ES-I3 (cell line): ENCODE measurements at regions not wholly inside any gene's neighbourhood (a gene's known extent, or its start where the extent isn't known, plus 50 kb on each side); places are given as distances from the start of the nearest gene placed in this dataset.
"Not testable (repeated sequence)": the region's sequence is repeated elsewhere in the genome, so short reads cannot be mapped to it uniquely, and the experiment has no call there.

Experiments
- H3K36me3 ChIP-seq: 2 replicates; pipeline ENCODE4 v1.6.1; 2013; ENCODE audit warnings: mild to moderate bottlenecking, low read length, control low read depth, moderate library complexity; ENCODE audit not compliant: insufficient read depth
- H3K4me1 ChIP-seq: 2 replicates; pipeline ENCODE4 v1.6.1; 2013; ENCODE audit warnings: mild to moderate bottlenecking, control low read depth, low read length; ENCODE audit not compliant: insufficient read depth
- H3K9ac ChIP-seq: 2 replicates; pipeline ENCODE4 v1.6.1; 2013; ENCODE audit warnings: low read depth, mild to moderate bottlenecking, low read length, moderate library complexity
- H3K9me3 ChIP-seq: 2 replicates; pipeline ENCODE4 v1.6.1; 2013; ENCODE audit warnings: mild to moderate bottlenecking, low read length, moderate library complexity; ENCODE audit not compliant: control insufficient read depth, insufficient read depth

DNA sequence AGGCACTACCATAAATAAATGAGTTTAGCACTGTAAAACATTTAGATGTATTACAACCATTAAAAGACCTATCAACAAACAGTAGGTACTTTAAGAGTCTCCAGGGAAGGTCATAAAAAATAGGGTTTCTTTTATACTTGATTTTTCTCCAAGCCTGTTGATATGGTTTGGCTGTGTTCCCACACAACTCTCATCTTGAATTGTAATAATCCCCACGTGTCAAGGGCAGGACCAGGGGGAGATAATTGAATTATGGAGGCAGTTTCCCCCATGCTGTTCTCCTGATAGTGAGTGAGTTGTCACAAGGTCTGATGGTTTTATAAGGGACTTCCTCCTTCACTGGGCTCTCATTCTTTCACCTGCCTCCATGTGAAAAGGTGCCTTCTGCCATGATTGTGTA is 468.9 kb upstream of the UBE2E2 start:
- Histone ChIP-seq H3K36me3 (no peaks in the 10 kb centered on the region), H3K9ac (no peak overlapping the region), H3K4me1 (no peaks in the 10 kb centered on the region)

DNA sequence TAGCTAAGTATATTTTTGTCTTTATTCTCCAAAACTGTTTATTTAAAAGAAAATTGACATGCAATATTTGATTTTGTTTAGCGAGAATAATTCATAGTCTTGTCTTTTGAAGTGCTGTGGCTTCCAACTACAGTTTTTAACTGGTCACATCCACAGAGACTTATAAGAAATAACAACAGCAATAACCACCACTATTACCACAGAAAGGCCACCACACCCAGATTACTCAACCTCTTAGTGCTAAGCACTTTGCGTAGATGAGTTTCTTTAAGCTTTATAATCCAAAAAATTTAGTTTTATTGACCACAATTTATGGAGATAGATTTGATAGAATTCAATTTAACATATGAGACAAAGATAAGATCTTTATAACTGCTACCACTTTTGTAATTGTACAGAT is 468.4 kb upstream of the UBE2E2 start:
- H3K9ac ChIP-seq, result no peak overlapping the region
- H3K4me1 ChIP-seq, result no peaks in the 10 kb centered on the region
- no peaks in the 10 kb centered on the region for H3K9me3 ChIP-seq
- H3K36me3 ChIP-seq, result no peaks in the 10 kb centered on the region

More for the DNA sequence above, 468.9 kb upstream of the UBE2E2 start:
- H3K9me3 ChIP-seq, result no peaks in the 10 kb centered on the region

DNA sequence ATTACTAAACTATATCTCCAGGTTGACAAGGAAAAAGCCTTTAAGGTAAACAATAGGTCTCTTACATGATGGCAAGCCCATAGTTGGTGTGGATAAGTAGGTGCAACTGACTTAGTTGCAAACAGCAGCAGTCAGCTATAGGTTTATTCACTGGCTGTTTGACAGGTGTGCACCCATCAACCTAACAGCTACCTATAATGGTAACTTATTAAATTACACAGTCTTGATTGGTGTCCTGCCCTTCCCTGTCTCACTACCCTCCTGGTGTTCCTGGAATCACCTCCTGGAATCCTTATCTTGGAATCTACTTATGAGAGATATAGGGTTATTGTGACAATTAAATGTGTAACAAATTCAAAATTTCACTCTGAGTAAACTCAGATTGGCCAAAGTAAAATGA is 467.8 kb upstream of the UBE2E2 start:
- Histone ChIP-seq H3K4me1 (no peaks in the 10 kb centered on the region), H3K9me3 (no peaks in the 10 kb centered on the region), H3K36me3 (no peaks in the 10 kb centered on the region), H3K9ac (no peak overlapping the region)

DNA sequence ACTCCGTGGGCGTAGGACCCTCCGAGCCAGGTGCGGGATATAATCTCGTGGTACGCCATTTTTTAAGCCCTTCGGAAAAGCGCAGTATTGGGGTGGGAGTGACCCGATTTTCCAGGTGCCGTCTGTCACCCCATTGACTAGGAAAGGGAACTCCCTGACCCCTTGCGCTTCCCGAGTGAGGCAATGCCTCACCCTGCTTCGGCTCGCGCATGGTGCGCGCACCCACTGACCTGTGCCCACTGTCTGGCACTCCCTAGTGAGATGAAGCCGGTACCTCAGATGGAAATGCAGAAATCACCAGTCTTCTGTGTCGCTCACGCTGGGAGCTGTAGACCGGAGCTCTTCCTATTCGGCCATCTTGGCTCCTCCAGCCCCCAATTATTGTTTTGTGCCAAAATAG is 459.7 kb upstream of the UBE2E2 start:
- not testable (repeated sequence) for H3K9me3 ChIP-seq, H3K4me1 ChIP-seq
- H3K9ac ChIP-seq, result peak overlapping the region; percentile 44

DNA sequence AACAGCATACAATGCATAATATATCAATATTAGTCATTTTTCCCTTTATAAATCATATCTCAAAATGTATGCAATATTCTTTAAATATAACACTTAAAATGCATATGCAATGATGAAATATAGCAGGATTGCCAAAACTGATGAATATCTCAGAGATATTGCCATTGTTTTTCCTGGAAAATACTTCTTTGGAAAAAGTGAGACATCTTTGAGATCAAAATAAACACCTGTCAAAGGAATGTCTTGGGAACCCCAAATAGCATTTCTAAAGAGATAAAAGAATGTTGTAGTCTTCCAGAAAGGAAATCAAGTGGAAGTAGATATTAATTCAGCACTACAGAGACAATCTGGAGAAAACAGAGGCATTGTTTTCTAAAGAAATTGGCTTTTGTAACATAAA is 457.8 kb upstream of the UBE2E2 start:
- Histone ChIP-seq H3K9ac (no peak overlapping the region), H3K4me1 (no peaks in the 10 kb centered on the region), H3K36me3 (no peaks in the 10 kb centered on the region)

More for the DNA sequence above, 459.7 kb upstream of the UBE2E2 start:
- H3K36me3 ChIP-seq, result not testable (repeated sequence)

DNA sequence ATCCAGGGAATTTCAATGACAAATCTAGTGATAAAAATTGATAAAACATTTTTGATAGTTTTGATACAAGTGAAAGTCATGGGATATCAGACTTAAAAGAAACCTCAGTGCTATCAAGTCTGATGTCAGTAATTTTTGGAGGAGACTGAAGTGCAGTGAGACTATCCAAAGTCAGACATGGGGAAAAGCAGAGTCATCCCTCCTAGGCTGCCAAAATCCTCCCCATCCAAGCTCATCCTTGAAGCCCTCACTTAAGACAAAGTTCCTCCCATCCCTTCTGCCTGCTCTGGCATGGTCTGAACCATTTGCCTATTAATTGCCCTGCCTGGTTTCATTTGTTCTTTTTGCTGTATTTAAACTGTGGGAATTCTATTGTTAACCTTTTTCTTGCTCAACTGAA is 456.9 kb upstream of the UBE2E2 start:
- H3K9me3 ChIP-seq, result no peaks in the 10 kb centered on the region
- H3K9ac ChIP-seq, result no peak overlapping the region
- no peaks in the 10 kb centered on the region for H3K36me3 ChIP-seq
- no peaks in the 10 kb centered on the region for H3K4me1 ChIP-seq

More for the DNA sequence above, 457.8 kb upstream of the UBE2E2 start:
- no peaks in the 10 kb centered on the region for H3K9me3 ChIP-seq

DNA sequence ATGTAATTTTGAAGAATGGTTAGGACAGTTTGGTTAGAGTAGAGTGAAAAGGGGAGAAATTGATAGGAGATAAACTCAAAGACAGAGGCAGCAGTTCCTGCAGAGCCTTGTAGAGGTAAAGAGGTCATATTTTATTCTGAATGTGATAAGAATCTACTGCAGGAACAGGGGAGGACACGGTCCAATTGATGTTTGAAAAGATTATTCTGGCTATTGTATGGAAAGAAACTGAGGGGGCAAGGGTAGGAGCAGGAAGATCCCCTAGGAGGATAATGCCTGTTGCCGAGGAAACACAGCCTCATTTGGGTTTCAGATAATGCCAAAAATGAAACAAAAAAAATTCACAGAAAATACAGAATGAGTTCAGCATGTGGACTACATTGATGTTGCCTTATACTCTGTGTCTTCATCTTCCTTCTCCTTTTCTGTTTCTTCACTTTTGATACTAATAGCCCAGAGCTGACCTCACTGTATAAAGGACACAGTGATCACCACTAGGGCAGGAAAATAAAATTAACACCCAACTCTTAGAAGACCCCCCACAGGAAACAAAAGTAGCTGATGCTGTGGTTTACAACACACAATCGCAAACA is 454.6 kb upstream of the UBE2E2 start:
- no peaks in the 10 kb centered on the region for H3K9me3 ChIP-seq
- H3K9ac ChIP-seq, result no peak overlapping the region
- no peaks in the 10 kb centered on the region for H3K4me1 ChIP-seq
- H3K36me3 ChIP-seq, result no peaks in the 10 kb centered on the region

DNA sequence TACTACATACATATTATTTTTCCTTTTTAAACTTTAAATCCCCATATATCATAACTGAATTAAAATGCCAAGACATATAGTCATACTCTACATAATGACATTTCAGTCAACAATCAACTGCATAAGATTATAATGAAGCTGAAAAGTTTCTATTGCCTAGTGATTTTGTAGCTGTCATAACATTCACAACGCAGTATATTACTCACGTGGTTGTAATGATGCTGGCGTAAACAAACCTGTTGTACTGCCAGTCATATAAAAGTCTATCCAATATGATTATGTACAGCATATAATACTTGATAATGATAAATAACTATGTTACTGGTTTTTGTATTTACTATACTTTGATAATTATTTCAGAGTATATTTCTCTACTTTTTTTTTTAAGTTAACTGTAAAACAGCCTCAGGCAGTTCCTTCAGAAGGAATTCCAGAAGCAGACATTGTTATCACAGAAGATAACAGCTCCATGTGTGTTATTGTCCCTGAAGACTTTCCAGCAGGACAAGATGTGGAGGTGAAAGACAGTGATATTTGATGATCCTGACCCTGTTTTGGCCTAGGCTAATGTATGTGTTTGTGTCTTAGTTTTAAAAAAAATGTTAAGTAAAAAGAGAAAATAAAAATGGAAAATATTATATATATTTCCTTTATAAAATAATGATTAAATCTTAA is 443.4 kb upstream of the UBE2E2 start:
- H3K9ac ChIP-seq, result no peak overlapping the region
- no peaks in the 10 kb centered on the region for H3K4me1 ChIP-seq
- H3K36me3 ChIP-seq, result no peaks in the 10 kb centered on the region
- H3K9me3 ChIP-seq, result no peaks in the 10 kb centered on the region

DNA sequence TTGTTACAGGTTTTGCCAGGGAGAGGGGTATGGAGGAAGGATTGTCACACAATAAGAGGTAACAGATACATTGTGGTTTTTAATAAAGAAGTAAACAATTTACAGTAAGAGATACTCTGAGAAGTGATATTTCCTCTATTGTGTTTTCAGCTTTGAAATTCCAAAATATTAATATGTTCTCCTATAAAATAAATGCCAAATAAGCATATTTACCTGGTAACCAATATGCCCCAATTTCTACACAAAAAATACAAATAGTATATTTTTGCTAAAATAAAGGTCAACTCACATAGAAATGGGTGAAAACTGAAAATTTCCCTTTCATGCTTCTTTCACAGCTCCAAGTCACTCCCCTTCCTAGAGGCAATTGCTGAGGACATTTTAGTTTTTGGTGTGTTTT is 437.4 kb upstream of the UBE2E2 start:
- no peaks in the 10 kb centered on the region for H3K4me1 ChIP-seq
- no peaks in the 10 kb centered on the region for H3K9me3 ChIP-seq
- H3K36me3 ChIP-seq, result no peaks in the 10 kb centered on the region
- H3K9ac ChIP-seq, result no peak overlapping the region

DNA sequence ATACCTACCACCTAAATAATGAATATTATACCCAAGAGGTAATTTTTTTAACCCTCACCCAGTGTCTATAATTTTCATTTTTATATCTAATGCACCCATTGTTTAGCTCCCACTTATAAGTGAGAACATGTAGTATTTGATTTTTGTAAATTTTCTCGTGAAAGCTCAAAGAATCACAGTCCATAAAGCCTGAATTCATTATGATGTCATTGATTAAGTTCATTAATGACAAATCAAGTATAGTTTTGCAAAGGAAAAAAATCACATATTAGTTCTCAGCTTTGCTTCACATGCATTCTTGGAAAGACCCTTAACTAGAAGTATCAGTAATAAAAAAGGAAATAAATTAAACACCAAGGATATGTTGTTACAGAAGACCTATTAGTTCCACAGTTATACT is 425.3 kb upstream of the UBE2E2 start:
- no peaks in the 10 kb centered on the region for H3K4me1 ChIP-seq
- no peak overlapping the region for H3K9ac ChIP-seq
- no peaks in the 10 kb centered on the region for H3K36me3 ChIP-seq

DNA sequence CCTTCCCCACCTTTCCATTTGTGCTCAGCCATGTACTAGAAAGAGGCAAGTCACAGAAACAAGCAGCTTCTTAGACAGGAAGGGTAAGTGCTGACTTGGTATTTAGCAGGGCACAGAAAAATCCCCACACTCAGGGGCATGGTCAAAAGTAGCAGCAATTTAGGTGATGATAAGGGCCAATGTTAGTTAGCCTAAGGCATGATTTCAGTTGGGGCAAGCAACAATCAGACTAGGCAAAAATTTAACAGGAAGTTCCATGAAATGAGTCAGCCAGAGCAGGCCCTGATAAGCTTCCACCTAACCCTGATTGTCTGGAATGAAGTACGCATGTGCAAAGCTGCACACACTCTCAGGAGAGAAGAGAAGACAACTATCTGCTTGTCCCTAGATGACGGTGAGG is 423.4 kb upstream of the UBE2E2 start:
- H3K36me3 ChIP-seq, result no peaks in the 10 kb centered on the region
- no peaks in the 10 kb centered on the region for H3K4me1 ChIP-seq
- no peak overlapping the region for H3K9ac ChIP-seq
- no peaks in the 10 kb centered on the region for H3K9me3 ChIP-seq

More for the DNA sequence above, 425.3 kb upstream of the UBE2E2 start:
- no peaks in the 10 kb centered on the region for H3K9me3 ChIP-seq

DNA sequence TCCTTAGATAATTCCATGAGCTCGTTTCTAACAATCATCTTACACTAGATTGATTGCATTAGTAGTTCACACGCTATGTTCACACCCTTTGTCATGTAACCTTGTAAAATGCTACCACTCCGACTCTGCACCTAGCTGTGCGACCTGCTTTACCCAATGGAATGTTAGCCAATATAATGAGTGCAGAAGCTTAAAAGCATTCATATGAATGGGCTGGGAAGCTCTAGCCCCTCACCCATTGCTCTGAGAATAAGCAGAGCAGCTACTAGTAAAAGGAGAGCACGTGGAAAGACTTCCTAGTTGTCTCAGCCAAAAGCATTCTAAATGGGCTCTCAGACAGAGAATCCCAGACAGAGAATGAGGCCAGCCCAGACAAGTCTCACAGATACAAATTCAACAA is 410.6 kb upstream of the UBE2E2 start:
- no peaks in the 10 kb centered on the region for H3K9me3 ChIP-seq
- no peaks in the 10 kb centered on the region for H3K4me1 ChIP-seq
- no peak overlapping the region for H3K9ac ChIP-seq

DNA sequence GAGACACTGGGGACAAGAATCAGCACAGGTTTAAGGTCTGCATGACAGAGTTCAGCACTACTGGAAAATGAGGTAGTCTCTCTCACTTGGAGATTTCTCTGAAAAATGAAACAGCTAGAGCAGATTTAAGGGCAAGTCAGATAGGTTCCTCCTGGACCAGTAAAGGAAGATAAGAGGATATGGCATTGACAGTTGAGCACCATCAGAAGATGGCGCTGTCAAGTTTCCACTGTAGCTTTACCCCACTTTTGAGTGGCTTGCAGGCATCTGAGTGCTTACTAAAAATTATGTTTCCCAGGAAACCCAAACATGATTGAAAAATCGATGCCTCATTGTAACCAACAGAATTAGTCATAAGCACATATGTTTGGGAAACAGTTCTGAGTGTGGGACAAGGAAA is 407.2 kb upstream of the UBE2E2 start:
- no peaks in the 10 kb centered on the region for H3K9me3 ChIP-seq
- no peak overlapping the region for H3K9ac ChIP-seq
- H3K4me1 ChIP-seq, result no peaks in the 10 kb centered on the region
- no peaks in the 10 kb centered on the region for H3K36me3 ChIP-seq

More for the DNA sequence above, 410.6 kb upstream of the UBE2E2 start:
- no peaks in the 10 kb centered on the region for H3K36me3 ChIP-seq

DNA sequence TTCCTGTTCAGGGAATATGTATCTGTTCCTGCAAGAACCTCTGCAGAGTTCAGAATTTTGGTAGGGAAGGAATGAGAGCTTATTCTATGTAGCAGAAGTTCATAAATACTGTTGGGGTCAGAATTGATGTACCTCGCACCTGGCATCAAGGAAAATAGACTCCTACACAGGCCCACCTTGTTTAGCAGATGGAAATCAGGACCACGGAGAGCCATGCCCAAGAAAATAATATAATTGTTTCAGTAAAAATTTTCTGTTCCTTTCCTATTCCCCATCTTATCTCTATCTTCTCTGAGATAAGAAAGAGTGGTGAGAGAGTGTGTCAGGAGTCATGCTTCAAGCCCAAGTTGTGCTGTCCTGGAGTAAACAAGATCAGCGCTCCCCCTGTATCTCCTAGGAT is 404.7 kb upstream of the UBE2E2 start:
- no peaks in the 10 kb centered on the region for H3K9me3 ChIP-seq
- no peaks in the 10 kb centered on the region for H3K4me1 ChIP-seq
- no peaks in the 10 kb centered on the region for H3K36me3 ChIP-seq

DNA sequence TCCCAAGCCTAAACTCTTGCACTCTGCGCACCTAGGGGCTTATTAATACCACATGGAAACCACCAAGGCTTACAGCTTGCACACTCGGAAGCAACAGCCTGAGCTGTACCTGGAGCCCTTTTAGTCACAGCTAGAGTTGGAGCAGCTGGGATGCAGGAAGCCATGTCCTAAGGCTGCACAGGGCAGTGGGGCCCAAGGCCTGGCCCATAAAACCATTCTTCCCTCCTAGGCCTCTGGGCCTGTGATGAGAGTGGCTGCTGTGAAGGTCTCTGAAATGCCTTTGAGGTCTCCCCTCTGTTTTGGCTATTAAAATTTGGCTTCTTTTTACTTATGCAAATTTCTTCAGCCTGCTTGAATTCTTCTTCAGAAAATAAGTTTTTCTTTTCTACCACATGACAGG is 383.9 kb upstream of the UBE2E2 start:
- no peaks in the 10 kb centered on the region for H3K4me1 ChIP-seq
- H3K9ac ChIP-seq, result no peak overlapping the region
- H3K9me3 ChIP-seq, result peaks cover 4% of the 10 kb centered on the region
- H3K36me3 ChIP-seq, result no peaks in the 10 kb centered on the region

More for the DNA sequence above, 404.7 kb upstream of the UBE2E2 start:
- no peak overlapping the region for H3K9ac ChIP-seq
